WTC11 (cell line): ENCODE measurements at regions not wholly inside any gene's neighbourhood (a gene's known extent, or its start where the extent isn't known, plus 50 kb on each side); places are given as distances from the start of the nearest gene placed in this dataset.

ENCODE experiments used
- ATAC-seq: fragments of 200-7000 bp; cut with Tn5 transposase; 2 replicates; pipeline ENCODE4 v1.10.0; 2021; ENCODE audit warnings: mild to moderate bottlenecking, moderate library complexity
- CTCF ChIA-PET: fragments of 300-600 bp; sonication (Branson Sonifier 250); formaldehyde crosslinking; loops from one replicate; lab custom pipeline; 2021; ENCODE audit warnings: antibody characterized with exemption; lab: Charles Lee
- POLR2A ChIA-PET: fragments of 350-600 bp; sonication (Branson Sonifier 250); formaldehyde crosslinking; loops from one replicate; lab custom pipeline; 2021; ENCODE audit warnings: antibody characterized with exemption; lab: Charles Lee
- DNase-seq: peaks from one replicate; pipeline ENCODE4 v3.0.0; 2021; ENCODE audit warnings: low spot score
- H3K27ac Mint-ChIP-seq: 2 replicates; pipeline ENCODE4 v1.8.0; 2021; ENCODE audit warnings: mixed read lengths
- H3K27me3 Mint-ChIP-seq: 2 replicates; pipeline ENCODE4 v1.8.0; 2021; ENCODE audit warnings: low read depth, mild to moderate bottlenecking, moderate library complexity, mixed read lengths
- H3K36me3 Mint-ChIP-seq: 2 replicates; pipeline ENCODE4 v1.8.0; 2021; ENCODE audit warnings: mixed read lengths
- H3K4me1 Mint-ChIP-seq: 2 replicates; pipeline ENCODE4 v1.8.0; 2022; ENCODE audit warnings: mixed read lengths
- H3K4me3 Mint-ChIP-seq: 2 replicates; pipeline ENCODE4 v1.8.0; 2021; ENCODE audit warnings: mild to moderate bottlenecking, moderate library complexity, mixed read lengths
- H3K9me3 Mint-ChIP-seq: 2 replicates; pipeline ENCODE4 v1.8.0; 2021; ENCODE audit warnings: mixed read lengths
- CDX4 ChIP-seq: fragments of 250-450 bp; sonication (Bioruptor Pico); IDR thresholded peaks from 2 replicates; pipeline ENCODE4 v1.9.0; 2021; ENCODE audit warnings: moderate library complexity, mild to moderate bottlenecking, inconsistent platforms, borderline replicate concordance
- EMX1 ChIP-seq: fragments of 250-450 bp; sonication (Bioruptor Pico); IDR thresholded peaks from 2 replicates; pipeline ENCODE4 v1.8.0; 2021; ENCODE audit warnings: mild to moderate bottlenecking
- ERG ChIP-seq: fragments of 250-450 bp; sonication (Bioruptor Pico); IDR thresholded peaks from 2 replicates; pipeline ENCODE4 v1.8.0; 2021; ENCODE audit warnings: mild to moderate bottlenecking
- ESRRA ChIP-seq: sonication (generic); formaldehyde crosslinking; IDR thresholded peaks from 2 replicates; pipeline ENCODE4 v1.8.1; 2022; ENCODE audit warnings: mild to moderate bottlenecking, missing genetic modification reagents, borderline replicate concordance
- FOXJ3 ChIP-seq: sonication (generic); formaldehyde crosslinking; IDR thresholded peaks from 2 replicates; pipeline ENCODE4 v1.9.0; 2021; ENCODE audit warnings: missing genetic modification reagents, mild to moderate bottlenecking, borderline replicate concordance
- GTF2I ChIP-seq: fragments of 250-450 bp; sonication (Bioruptor Pico); conservative IDR thresholded peaks from 2 replicates; pipeline ENCODE4 v1.4.0; 2021; ENCODE audit warnings: mild to moderate bottlenecking
- HMGA2 ChIP-seq: fragments of 250-450 bp; sonication (Bioruptor Pico); IDR thresholded peaks from 2 replicates; pipeline ENCODE4 v1.4.0; 2021; ENCODE audit warnings: mild to moderate bottlenecking, moderate library complexity
- KAT7 ChIP-seq: sonication (generic); formaldehyde crosslinking; IDR thresholded peaks from 2 replicates; pipeline ENCODE4 v1.8.1; 2023; ENCODE audit warnings: missing genetic modification reagents, mild to moderate bottlenecking, borderline replicate concordance
- NFE2L1 ChIP-seq: sonication (generic); formaldehyde crosslinking; IDR thresholded peaks from 2 replicates; pipeline ENCODE4 v1.8.1; 2023; ENCODE audit warnings: missing genetic modification reagents
- NR2C2 ChIP-seq: sonication (generic); formaldehyde crosslinking; IDR thresholded peaks from 2 replicates; pipeline ENCODE4 v1.8.0; 2022; ENCODE audit warnings: mild to moderate bottlenecking, missing genetic modification reagents
- OVOL2 ChIP-seq: fragments of 250-450 bp; sonication (Bioruptor Pico); IDR thresholded peaks from 2 replicates; pipeline ENCODE4 v1.9.0; 2021; ENCODE audit warnings: mild to moderate bottlenecking, borderline replicate concordance
- SMAD3 ChIP-seq: sonication (generic); formaldehyde crosslinking; IDR thresholded peaks from 2 replicates; pipeline ENCODE4 v1.8.0; 2022; ENCODE audit warnings: missing genetic modification reagents, mild to moderate bottlenecking, borderline replicate concordance
- SOX15 ChIP-seq: fragments of 250-450 bp; sonication (Bioruptor Pico); IDR thresholded peaks from 2 replicates; pipeline ENCODE4 v1.9.0; 2021; ENCODE audit warnings: mild to moderate bottlenecking
- TEAD1 ChIP-seq: sonication (generic); formaldehyde crosslinking; IDR thresholded peaks from 2 replicates; pipeline ENCODE4 v1.8.0; 2022; ENCODE audit warnings: mild to moderate bottlenecking, missing genetic modification reagents
- TEAD4 ChIP-seq: sonication (generic); formaldehyde crosslinking; IDR thresholded peaks from 2 replicates; pipeline ENCODE4 v1.8.0; 2022; ENCODE audit warnings: mild to moderate bottlenecking, missing genetic modification reagents
- TP53 ChIP-seq: sonication (generic); formaldehyde crosslinking; IDR thresholded peaks from 2 replicates; pipeline ENCODE4 v1.8.1; 2023; ENCODE audit warnings: mild to moderate bottlenecking, missing genetic modification reagents
- ZBTB43 ChIP-seq: sonication (generic); formaldehyde crosslinking; IDR thresholded peaks from 2 replicates; pipeline ENCODE4 v1.8.1; 2023; ENCODE audit warnings: mild to moderate bottlenecking, missing genetic modification reagents
- ZNF317 ChIP-seq: sonication (generic); formaldehyde crosslinking; IDR thresholded peaks from 2 replicates; pipeline ENCODE4 v1.8.1; 2023; ENCODE audit warnings: low read depth, mild to moderate bottlenecking, moderate library complexity, missing genetic modification reagents, borderline replicate concordance
- ZNF396 ChIP-seq: fragments of 250-450 bp; sonication (Bioruptor Pico); IDR thresholded peaks from 2 replicates; pipeline ENCODE4 v1.8.0; 2021; ENCODE audit warnings: mild to moderate bottlenecking, moderate library complexity, borderline replicate concordance
- ZNF416 ChIP-seq: fragments of 250-450 bp; sonication (Bioruptor Pico); IDR thresholded peaks from 2 replicates; pipeline ENCODE4 v1.9.0; 2021; ENCODE audit warnings: mild to moderate bottlenecking, inconsistent platforms
- ZNF512 ChIP-seq: sonication (generic); formaldehyde crosslinking; IDR thresholded peaks from 2 replicates; pipeline ENCODE4 v1.8.1; 2022; ENCODE audit warnings: missing genetic modification reagents, borderline replicate concordance
- TF ChIP-seq, protein P1 (sequence below): sonication (generic); formaldehyde crosslinking; IDR thresholded peaks from 2 replicates; pipeline ENCODE4 v1.8.0; 2022; ENCODE audit warnings: mild to moderate bottlenecking, missing genetic modification reagents
- TF ChIP-seq, protein P2 (sequence below): fragments of 200-600 bp; IDR thresholded peaks from 2 replicates; pipeline ENCODE4 v1.8.0; 2022; ENCODE audit warnings: antibody characterized with exemption
- TF ChIP-seq, protein P3 (sequence below): sonication (generic); formaldehyde crosslinking; IDR thresholded peaks from 2 replicates; pipeline ENCODE4 v1.8.1; 2022; ENCODE audit warnings: low read depth, missing genetic modification reagents, borderline replicate concordance
- TF ChIP-seq, protein P4 (sequence below): fragments of 250-450 bp; sonication (Bioruptor Pico); conservative IDR thresholded peaks from 2 replicates; pipeline ENCODE4 v1.9.0; 2021; ENCODE audit warnings: mild to moderate bottlenecking

- TF ChIP-seq SMAD3 (CRISPR knock-in tag): no peak
- TF ChIP-seq NR2C2 (CRISPR knock-in tag): no peak
- no peak for TF ChIP-seq HMGA2
- TF ChIP-seq, protein P1, sequence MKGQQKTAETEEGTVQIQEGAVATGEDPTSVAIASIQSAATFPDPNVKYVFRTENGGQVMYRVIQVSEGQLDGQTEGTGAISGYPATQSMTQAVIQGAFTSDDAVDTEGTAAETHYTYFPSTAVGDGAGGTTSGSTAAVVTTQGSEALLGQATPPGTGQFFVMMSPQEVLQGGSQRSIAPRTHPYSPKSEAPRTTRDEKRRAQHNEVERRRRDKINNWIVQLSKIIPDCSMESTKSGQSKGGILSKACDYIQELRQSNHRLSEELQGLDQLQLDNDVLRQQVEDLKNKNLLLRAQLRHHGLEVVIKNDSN (CRISPR knock-in tag): no peak
- TF ChIP-seq SOX15: no peak
- TF ChIP-seq ZNF416: no peak
- no peak for TF ChIP-seq TEAD1
Measured at GRCh38 chr6:48486373-48486772, 375.4 kb upstream of the PTCHD4 start (continued).

- ChIA-PET POLR2A (interaction anchor here (1.1 kb wide), 1 partner anchor 944 kb away, joined by 8 read pairs; no protein-coding TSS in a partner anchor), CTCF (interaction anchor here (0.7 to 2.5 kb wide), 13 partner anchors 21 to 845 kb away, joined by 3 to 15 read pairs (median 4); no protein-coding TSS in a partner anchor)
- TF ChIP-seq TP53: no peak
- no peak for TF ChIP-seq EMX1 (CRISPR knock-in tag)
- no peak for TF ChIP-seq ZNF396 (CRISPR knock-in tag)
- TF ChIP-seq GTF2I (CRISPR knock-in tag): no peak
- TF ChIP-seq ZNF512 (CRISPR knock-in tag): no peak
- TF ChIP-seq, protein P2, sequence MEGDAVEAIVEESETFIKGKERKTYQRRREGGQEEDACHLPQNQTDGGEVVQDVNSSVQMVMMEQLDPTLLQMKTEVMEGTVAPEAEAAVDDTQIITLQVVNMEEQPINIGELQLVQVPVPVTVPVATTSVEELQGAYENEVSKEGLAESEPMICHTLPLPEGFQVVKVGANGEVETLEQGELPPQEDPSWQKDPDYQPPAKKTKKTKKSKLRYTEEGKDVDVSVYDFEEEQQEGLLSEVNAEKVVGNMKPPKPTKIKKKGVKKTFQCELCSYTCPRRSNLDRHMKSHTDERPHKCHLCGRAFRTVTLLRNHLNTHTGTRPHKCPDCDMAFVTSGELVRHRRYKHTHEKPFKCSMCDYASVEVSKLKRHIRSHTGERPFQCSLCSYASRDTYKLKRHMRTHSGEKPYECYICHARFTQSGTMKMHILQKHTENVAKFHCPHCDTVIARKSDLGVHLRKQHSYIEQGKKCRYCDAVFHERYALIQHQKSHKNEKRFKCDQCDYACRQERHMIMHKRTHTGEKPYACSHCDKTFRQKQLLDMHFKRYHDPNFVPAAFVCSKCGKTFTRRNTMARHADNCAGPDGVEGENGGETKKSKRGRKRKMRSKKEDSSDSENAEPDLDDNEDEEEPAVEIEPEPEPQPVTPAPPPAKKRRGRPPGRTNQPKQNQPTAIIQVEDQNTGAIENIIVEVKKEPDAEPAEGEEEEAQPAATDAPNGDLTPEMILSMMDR: no peak
- no peak for TF ChIP-seq ZBTB43
- no peak for TF ChIP-seq ESRRA
- TF ChIP-seq, protein P3, sequence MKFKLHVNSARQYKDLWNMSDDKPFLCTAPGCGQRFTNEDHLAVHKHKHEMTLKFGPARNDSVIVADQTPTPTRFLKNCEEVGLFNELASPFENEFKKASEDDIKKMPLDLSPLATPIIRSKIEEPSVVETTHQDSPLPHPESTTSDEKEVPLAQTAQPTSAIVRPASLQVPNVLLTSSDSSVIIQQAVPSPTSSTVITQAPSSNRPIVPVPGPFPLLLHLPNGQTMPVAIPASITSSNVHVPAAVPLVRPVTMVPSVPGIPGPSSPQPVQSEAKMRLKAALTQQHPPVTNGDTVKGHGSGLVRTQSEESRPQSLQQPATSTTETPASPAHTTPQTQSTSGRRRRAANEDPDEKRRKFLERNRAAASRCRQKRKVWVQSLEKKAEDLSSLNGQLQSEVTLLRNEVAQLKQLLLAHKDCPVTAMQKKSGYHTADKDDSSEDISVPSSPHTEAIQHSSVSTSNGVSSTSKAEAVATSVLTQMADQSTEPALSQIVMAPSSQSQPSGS (CRISPR knock-in tag): no peak
- no peak for TF ChIP-seq ZNF317 (CRISPR knock-in tag)
- TF ChIP-seq NFE2L1 (CRISPR knock-in tag): no peak
- TF ChIP-seq, protein P4, sequence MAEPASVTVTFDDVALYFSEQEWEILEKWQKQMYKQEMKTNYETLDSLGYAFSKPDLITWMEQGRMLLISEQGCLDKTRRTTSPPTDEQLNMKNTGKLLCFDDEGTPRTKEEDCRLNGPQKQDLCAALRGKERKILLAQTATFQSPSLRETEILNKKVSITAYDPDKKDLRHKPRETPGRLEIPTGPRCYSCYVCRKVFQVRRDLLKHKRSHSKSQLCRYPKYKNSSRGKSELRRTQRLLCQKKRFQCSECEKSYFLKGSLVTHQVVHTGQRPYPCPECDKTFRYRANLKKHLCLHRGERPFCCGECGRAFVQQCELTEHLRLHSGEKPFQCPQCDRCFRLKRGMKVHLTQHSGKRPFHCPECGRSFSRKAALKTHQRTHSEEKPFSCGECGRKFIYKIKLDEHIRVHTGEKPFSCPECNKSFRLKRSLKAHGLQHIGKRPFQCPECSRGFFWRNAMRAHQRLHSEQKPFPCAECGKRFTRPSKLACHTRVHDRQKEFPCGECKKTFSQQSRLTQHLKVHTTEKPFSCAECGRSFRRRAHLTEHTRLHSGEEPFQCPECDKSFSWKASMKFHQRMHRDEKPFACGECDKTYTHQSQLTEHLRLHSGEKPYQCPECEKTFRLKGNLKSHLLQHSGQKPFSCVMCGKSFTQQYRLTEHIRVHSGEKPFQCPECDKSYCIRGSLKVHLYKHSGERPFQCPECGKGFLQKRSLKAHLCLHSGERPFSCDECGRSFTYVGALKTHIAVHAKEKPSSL: no peak
- TF ChIP-seq CDX4 (CRISPR knock-in tag): no peak
- TF ChIP-seq ERG: no peak
- TF ChIP-seq KAT7: no peak
- no peak for TF ChIP-seq TEAD4 (CRISPR knock-in tag)
- TF ChIP-seq SOX15: no peak
- TF ChIP-seq FOXJ3 (CRISPR knock-in tag): no peak
- TF ChIP-seq OVOL2 (CRISPR knock-in tag): no peak
- Mint-ChIP-seq H3K4me3 (no peak overlapping the region), H3K9me3 (no peaks in the 10 kb centered on the region), H3K36me3 (no peaks in the 10 kb centered on the region), H3K27me3 (no peaks in the 10 kb centered on the region), H3K4me1 (peaks cover 4% of the 10 kb centered on the region; the same call in 1 of the 2 replicates), H3K27ac (no peak overlapping the region)
- ATAC-seq (peak; percentile 93), DNase-seq (peak; percentile 31)
Measured at GRCh38 chr6:48476257-48476656, 365.3 kb upstream of the PTCHD4 start.
